ENCODE measurements at regions not wholly inside any gene's neighbourhood (a gene's known extent, or its start where the extent isn't known, plus 50 kb on each side); places are given as distances from the start of the nearest gene placed in this dataset.

DNA sequence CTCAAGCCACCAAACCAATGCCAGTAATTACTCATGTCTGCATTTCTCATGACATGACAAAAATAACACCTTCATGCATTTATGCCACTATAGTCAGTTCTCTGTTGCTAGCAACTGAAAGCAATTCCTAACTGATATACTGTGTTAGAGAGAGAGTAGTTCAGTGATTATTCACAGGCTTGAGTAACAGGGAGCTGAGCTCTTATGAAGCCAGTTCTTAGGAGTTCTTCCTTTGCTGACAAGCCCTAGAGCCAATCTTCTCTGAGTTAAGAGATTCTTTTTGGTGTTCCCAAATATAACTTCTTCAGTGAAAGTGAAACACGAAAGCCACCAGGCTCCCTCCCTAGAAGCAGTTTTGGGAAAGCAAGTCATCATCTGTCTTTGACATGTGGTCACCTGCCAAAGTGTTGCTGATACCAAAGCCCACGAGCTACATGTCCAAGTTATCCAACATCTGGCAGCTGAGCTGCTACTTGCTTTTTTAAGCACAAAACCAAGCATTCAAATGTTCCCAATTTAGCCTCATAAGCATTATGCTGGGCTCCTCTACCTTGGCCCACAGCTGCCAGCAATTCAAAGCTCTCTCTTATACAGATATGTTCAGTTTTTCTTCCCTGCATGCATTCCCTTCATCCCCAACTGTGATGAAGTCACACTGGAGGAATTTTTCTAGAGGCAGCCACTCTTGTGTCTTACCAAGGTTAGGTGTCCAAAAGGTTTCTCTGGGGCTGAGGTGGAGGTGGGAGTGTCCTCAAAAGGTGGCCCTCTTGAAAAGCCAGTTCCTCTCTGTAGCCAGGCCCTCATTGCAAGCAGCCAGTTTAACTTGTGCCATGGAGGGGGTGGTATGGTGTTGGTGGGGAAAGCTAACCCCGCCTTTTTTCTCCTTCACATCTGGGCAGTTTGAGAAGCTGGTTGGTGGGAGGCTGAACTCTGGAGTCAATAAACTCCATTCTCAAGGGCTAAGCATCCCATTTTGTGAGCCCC, 92.7 kb upstream of the ARMC2 start:
- POLR2A ChIA-PET: no interaction called here
- no peak for DNase-seq (ENCODE audit: extremely low spot score)
- CTCF ChIA-PET: no interaction called here
- no peak for TF ChIP-seq FOXK2 (IDR thresholded peaks at IDR 0.05)
- TF ChIP-seq ELF4 (IDR thresholded peaks at IDR 0.05): no peak
- TF ChIP-seq ZNF384 (IDR thresholded peaks at IDR 0.05): no peak
- no peak for TF ChIP-seq BHLHE40 (IDR thresholded peaks at IDR 0.05; ENCODE audit: borderline replicate concordance)
- no peak for TF ChIP-seq ARNT (IDR thresholded peaks at IDR 0.05)
- no peak for TF ChIP-seq HDGF (IDR thresholded peaks at IDR 0.05; ENCODE audit: borderline replicate concordance)
- no peak for TF ChIP-seq SUZ12 (IDR thresholded peaks at IDR 0.05)
- TF ChIP-seq SP1 (IDR thresholded peaks at IDR 0.05): no peak
- no peak for TF ChIP-seq NFRKB (IDR thresholded peaks at IDR 0.05)
- TF ChIP-seq, protein P1, sequence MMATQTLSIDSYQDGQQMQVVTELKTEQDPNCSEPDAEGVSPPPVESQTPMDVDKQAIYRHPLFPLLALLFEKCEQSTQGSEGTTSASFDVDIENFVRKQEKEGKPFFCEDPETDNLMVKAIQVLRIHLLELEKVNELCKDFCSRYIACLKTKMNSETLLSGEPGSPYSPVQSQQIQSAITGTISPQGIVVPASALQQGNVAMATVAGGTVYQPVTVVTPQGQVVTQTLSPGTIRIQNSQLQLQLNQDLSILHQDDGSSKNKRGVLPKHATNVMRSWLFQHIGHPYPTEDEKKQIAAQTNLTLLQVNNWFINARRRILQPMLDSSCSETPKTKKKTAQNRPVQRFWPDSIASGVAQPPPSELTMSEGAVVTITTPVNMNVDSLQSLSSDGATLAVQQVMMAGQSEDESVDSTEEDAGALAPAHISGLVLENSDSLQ (IDR thresholded peaks at IDR 0.05): no peak
- TF ChIP-seq FOXM1 (IDR thresholded peaks at IDR 0.05; ENCODE audit: borderline replicate concordance): no peak
- TF ChIP-seq FOXA1 (IDR thresholded peaks at IDR 0.05): no peak
- TF ChIP-seq TARDBP (IDR thresholded peaks at IDR 0.05): no peak

DNA sequence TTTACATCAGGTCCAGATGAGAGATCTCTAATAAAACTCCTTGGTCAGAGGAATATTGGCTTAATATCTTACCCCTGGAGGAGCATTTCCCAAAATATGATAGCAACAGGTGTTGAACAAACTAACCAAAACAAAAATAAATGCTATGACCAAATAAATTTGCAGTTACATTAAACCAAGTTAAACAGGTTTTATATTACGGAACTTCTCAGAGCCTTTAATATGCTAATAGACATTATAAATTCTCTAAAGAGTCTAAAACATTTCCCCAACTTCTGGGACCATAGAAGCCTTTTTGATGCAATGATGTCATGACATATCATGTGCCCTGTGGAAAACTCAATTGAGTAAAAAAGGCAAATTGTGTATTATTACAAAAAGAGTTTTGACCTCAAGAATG, 90.9 kb upstream of the ARMC2 start:
- POLR2A ChIA-PET: no interaction called here
- CTCF ChIA-PET: no interaction called here
- TF ChIP-seq FOXA1 (IDR thresholded peaks at IDR 0.05) (no peak), ZNF384 (IDR thresholded peaks at IDR 0.05) (no peak), CTBP1 (IDR thresholded peaks at IDR 0.05; ENCODE audit: borderline replicate concordance) (no peak), NFRKB (IDR thresholded peaks at IDR 0.05) (no peak), BHLHE40 (IDR thresholded peaks at IDR 0.05; ENCODE audit: borderline replicate concordance) (no peak), FOXM1 (IDR thresholded peaks at IDR 0.05; ENCODE audit: borderline replicate concordance) (no peak), TARDBP (IDR thresholded peaks at IDR 0.05) (no peak), L3MBTL2 (conservative IDR thresholded peaks at IDR 0.05) (no peak), ELF4 (IDR thresholded peaks at IDR 0.05) (no peak), HDGF (IDR thresholded peaks at IDR 0.05; ENCODE audit: borderline replicate concordance) (no peak), SP1 (IDR thresholded peaks at IDR 0.05) (no peak), FOXK2 (IDR thresholded peaks at IDR 0.05) (no peak), LEF1 (IDR thresholded peaks at IDR 0.05; ENCODE audit: borderline replicate concordance) (no peak), SUZ12 (IDR thresholded peaks at IDR 0.05) (no peak), ARNT (IDR thresholded peaks at IDR 0.05) (no peak)
- TF ChIP-seq, protein P1 (IDR thresholded peaks at IDR 0.05): no peak
- DNase-seq (ENCODE audit: extremely low spot score): no peak

DNA sequence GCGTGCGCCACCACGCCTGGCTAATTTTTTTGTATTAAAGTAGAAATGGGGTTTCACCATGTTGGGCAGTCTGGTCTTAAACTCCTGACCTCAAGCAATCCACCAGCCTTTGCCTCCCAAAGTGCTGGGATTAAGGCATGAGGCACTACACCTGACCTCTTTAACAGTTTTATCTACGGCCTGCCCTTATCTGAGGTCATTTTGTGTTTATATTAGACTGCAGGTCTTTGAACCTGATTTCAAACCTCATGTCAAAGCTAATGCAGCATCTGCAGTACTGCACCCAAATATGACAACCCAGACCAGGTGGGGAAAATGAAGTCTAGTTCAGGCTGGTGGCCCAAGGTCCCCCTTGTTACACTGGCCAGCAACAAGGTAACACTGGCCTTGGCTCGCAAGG, 89.3 kb upstream of the ARMC2 start:
- ChIA-PET CTCF (no interaction called here), POLR2A (no interaction called here)
- no peak for TF ChIP-seq SP1 (IDR thresholded peaks at IDR 0.05)

DNA sequence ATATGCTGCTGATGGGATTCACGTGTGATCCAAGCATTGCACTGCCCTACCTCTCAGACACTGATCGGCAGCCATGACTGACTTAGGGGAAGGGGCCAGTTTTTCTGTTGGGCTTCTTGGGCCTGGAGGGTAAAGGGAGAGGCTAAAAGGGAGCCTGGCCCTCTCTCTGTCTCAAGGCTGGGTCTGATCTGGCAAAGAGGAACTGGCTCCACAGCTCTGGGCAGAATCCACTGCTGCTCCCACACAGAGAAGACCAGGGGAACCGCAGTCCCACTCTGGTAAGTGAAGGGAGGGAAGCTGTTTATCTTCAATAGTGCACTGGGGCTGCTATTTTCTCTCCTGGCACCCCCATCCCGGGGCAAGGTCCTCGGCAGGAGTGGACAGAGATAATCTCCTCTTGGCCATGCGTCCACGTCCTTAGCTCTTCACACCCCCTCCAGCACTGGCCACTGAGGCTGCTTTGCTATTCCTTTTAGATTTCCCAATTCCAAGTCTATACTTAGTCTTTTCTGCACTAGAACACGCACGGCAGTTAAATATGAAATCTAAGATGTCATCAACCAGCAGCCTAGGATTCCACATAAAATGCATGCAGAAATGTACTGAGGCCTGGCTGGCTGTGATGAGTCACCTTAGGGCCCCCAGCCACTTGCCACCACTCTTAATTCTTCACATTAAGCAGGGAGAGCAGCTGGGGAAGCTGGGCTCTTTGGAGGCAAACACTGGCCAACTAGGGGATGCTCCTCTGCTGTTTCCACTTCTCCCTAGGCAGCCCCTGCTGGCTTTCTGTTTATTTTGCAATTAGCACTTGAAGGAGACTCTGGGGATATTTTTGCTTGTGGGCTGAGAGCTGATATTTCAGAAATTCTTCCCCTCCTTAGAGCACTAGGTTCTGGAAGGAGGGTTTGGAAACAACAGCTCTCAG, 87.8 kb upstream of the ARMC2 start:
- no peak for DNase-seq (ENCODE audit: extremely low spot score)
- POLR2A ChIA-PET: no interaction called here
- CTCF ChIA-PET: interaction anchor here (0.7 kb wide), 1 partner anchor 205 kb away, joined by 3 read pairs; no protein-coding TSS in a partner anchor
- TF ChIP-seq LEF1 (IDR thresholded peaks at IDR 0.05; ENCODE audit: borderline replicate concordance) (no peak), FOXA1 (IDR thresholded peaks at IDR 0.05) (no peak), FOXM1 (IDR thresholded peaks at IDR 0.05; ENCODE audit: borderline replicate concordance) (no peak), ARNT (IDR thresholded peaks at IDR 0.05) (no peak), ELF4 (IDR thresholded peaks at IDR 0.05) (no peak), L3MBTL2 (conservative IDR thresholded peaks at IDR 0.05) (no peak), HDGF (IDR thresholded peaks at IDR 0.05; ENCODE audit: borderline replicate concordance) (no peak), SUZ12 (IDR thresholded peaks at IDR 0.05) (no peak), BHLHE40 (IDR thresholded peaks at IDR 0.05; ENCODE audit: borderline replicate concordance) (no peak), ZNF384 (IDR thresholded peaks at IDR 0.05) (no peak), TARDBP (IDR thresholded peaks at IDR 0.05) (no peak), NFRKB (IDR thresholded peaks at IDR 0.05) (no peak), FOXK2 (IDR thresholded peaks at IDR 0.05) (no peak), CTBP1 (IDR thresholded peaks at IDR 0.05; ENCODE audit: borderline replicate concordance) (no peak)
- TF ChIP-seq, protein P1 (IDR thresholded peaks at IDR 0.05): no peak

More for the DNA sequence above, 89.3 kb upstream of the ARMC2 start:
- no peak for DNase-seq (ENCODE audit: extremely low spot score)

DNA sequence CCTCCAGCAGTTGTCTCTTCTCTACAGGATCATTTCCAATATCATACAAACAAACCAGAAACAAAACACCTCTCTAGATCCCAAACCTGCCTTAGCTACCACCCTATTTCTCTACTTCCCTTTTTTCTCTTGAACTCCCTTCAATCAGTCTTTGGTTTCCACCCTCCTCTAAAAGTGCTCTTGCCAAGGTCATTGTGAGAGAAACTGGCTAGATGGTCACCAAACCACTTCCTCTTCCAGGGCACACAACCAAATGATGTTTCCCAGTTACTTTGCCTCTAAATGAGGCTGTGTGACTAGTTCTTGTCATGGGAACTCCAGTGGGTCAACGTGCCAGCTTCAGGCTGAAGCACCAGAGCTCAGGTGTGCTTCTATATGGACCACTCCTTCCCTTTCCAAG, 85.8 kb upstream of the ARMC2 start:
- ChIA-PET POLR2A (interaction anchor here (1.7 kb wide), 1 partner anchor 204 kb away, joined by 5 read pairs; no protein-coding TSS in a partner anchor), CTCF (no interaction called here)
- TF ChIP-seq FOXM1 (IDR thresholded peaks at IDR 0.05; ENCODE audit: borderline replicate concordance): no peak
- no peak for TF ChIP-seq L3MBTL2 (conservative IDR thresholded peaks at IDR 0.05)
- TF ChIP-seq, protein P1 (IDR thresholded peaks at IDR 0.05): no peak
- TF ChIP-seq ELF4 (IDR thresholded peaks at IDR 0.05): no peak
- no peak for TF ChIP-seq TARDBP (IDR thresholded peaks at IDR 0.05)
- no peak for TF ChIP-seq NFRKB (IDR thresholded peaks at IDR 0.05)
- no peak for TF ChIP-seq SUZ12 (IDR thresholded peaks at IDR 0.05)
- TF ChIP-seq BHLHE40 (IDR thresholded peaks at IDR 0.05; ENCODE audit: borderline replicate concordance): no peak
- no peak for DNase-seq (ENCODE audit: extremely low spot score)

Measured in HEK293T (cell line).